ENCODE measurements at regions not wholly inside any gene's neighbourhood (a gene's known extent, or its start where the extent isn't known, plus 50 kb on each side); places are given as distances from the start of the nearest gene placed in this dataset.

GRCh38 chr16:65641049-65641761 lies 519.3 kb upstream of the CDH11 start:
- TF ChIP-seq, protein P1, sequence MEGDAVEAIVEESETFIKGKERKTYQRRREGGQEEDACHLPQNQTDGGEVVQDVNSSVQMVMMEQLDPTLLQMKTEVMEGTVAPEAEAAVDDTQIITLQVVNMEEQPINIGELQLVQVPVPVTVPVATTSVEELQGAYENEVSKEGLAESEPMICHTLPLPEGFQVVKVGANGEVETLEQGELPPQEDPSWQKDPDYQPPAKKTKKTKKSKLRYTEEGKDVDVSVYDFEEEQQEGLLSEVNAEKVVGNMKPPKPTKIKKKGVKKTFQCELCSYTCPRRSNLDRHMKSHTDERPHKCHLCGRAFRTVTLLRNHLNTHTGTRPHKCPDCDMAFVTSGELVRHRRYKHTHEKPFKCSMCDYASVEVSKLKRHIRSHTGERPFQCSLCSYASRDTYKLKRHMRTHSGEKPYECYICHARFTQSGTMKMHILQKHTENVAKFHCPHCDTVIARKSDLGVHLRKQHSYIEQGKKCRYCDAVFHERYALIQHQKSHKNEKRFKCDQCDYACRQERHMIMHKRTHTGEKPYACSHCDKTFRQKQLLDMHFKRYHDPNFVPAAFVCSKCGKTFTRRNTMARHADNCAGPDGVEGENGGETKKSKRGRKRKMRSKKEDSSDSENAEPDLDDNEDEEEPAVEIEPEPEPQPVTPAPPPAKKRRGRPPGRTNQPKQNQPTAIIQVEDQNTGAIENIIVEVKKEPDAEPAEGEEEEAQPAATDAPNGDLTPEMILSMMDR (IDR thresholded peaks at IDR 0.05) = no peak
- TF ChIP-seq POLR2A (IDR thresholded peaks at IDR 0.05) = no peak

All from uterus (tissue), 2 donors.